Osteocyte (in vitro differentiated cells): ENCODE measurements at regions not wholly inside any gene's neighbourhood (a gene's known extent, or its start where the extent isn't known, plus 50 kb on each side); places are given as distances from the start of the nearest gene placed in this dataset.
A peak's percentile ranks its signal among the peaks of the same experiment; 100 is the strongest.

Experiments used
- DNase-seq: peaks from one replicate; pipeline ENCODE4 v3.0.0; 2021; ENCODE audit warnings: mixed read lengths; ENCODE audit not compliant: unreplicated experiment; ENCODE audit errors: extremely low spot score
- H3K27ac Mint-ChIP-seq: one replicate; pipeline ENCODE4 v1.8.0; 2021; ENCODE audit warnings: mild to moderate bottlenecking, mixed read lengths; ENCODE audit not compliant: unreplicated experiment
- H3K27me3 Mint-ChIP-seq: one replicate; pipeline ENCODE4 v1.8.0; 2021; ENCODE audit warnings: mixed read lengths; ENCODE audit not compliant: unreplicated experiment
- H3K36me3 Mint-ChIP-seq: one replicate; pipeline ENCODE4 v1.8.0; 2021; ENCODE audit warnings: mixed read lengths; ENCODE audit not compliant: unreplicated experiment
- H3K4me1 Mint-ChIP-seq: one replicate; pipeline ENCODE4 v1.8.0; 2021; ENCODE audit warnings: mixed read lengths; ENCODE audit not compliant: unreplicated experiment
- H3K4me3 Mint-ChIP-seq: one replicate; pipeline ENCODE4 v1.8.0; 2021; ENCODE audit warnings: mild to moderate bottlenecking, moderate library complexity, mixed read lengths; ENCODE audit not compliant: unreplicated experiment
- H3K9me3 Mint-ChIP-seq: one replicate; pipeline ENCODE4 v1.8.0; 2021; ENCODE audit warnings: mixed read lengths; ENCODE audit not compliant: unreplicated experiment
- TF ChIP-seq, protein P1 (sequence below): fragments of 200-600 bp; sonication (generic); IDR thresholded peaks from 2 replicates; pipeline ENCODE4 v1.5.0; 2021; ENCODE audit warnings: antibody characterized with exemption, mild to moderate bottlenecking, moderate library complexity

DNA sequence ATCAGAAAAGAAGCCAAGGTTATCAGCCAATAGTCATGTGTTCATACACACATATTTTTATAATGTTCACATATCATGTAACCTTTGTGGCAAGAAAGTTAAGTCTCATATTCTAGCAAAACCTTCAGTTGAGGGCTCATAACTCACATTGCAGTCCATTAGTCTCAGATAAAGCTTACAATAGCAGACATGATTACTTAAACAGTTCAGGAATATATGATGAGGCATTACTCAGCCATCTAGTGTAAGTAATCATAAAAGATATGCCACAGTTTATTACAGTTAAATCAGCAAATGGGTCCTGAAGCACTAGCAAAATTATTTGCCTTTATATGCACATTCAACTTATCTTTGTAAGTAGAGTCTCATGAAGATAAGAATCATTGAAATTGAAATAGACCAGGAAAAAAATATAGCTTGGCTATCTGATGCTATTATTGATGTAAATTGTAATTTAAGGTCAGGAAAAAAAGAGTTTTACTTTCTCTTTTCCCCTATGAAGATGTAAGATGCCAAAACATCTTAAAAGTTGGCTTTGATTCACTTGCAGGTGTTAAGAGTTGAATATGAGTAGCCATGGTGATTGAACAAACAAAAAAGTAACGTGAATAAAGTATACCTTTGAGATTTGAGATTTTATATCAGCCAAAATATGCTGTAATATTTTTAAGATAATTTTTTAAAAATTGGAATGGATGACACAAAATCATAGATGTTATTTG, 537.0 kb downstream of the SLC6A15 start:
- Mint-ChIP-seq H3K27me3 (no peaks in the 10 kb centered on the region), H3K4me1 (no peaks in the 10 kb centered on the region), H3K36me3 (no peaks in the 10 kb centered on the region), H3K9me3 (no peaks in the 10 kb centered on the region), H3K27ac (no peak overlapping the region), H3K4me3 (no peak overlapping the region)
- TF ChIP-seq, protein P1, sequence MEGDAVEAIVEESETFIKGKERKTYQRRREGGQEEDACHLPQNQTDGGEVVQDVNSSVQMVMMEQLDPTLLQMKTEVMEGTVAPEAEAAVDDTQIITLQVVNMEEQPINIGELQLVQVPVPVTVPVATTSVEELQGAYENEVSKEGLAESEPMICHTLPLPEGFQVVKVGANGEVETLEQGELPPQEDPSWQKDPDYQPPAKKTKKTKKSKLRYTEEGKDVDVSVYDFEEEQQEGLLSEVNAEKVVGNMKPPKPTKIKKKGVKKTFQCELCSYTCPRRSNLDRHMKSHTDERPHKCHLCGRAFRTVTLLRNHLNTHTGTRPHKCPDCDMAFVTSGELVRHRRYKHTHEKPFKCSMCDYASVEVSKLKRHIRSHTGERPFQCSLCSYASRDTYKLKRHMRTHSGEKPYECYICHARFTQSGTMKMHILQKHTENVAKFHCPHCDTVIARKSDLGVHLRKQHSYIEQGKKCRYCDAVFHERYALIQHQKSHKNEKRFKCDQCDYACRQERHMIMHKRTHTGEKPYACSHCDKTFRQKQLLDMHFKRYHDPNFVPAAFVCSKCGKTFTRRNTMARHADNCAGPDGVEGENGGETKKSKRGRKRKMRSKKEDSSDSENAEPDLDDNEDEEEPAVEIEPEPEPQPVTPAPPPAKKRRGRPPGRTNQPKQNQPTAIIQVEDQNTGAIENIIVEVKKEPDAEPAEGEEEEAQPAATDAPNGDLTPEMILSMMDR: no peak
- no peak for DNase-seq

DNA sequence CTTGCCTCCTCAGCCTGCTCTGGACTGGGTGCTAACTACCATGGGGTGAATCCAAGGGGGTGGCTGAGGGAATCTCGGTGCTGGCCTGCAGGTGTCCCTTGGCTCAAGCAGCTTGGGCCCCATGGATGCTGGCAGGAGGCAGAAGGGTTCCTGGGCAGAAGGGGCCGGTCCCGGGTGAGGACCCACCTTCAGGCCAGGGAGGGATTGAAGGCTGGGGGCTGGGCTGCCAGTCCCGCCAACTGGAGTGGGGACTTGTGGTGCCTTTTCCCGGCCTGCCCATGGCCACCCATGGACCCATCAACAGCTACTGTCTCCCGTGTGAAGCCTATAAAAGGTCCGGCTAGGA, 550.1 kb downstream of the SLC6A15 start:
- Mint-ChIP-seq H3K4me1 (no peaks in the 10 kb centered on the region), H3K27ac (no peak overlapping the region), H3K27me3 (no peaks in the 10 kb centered on the region), H3K36me3 (no peaks in the 10 kb centered on the region), H3K4me3 (no peak overlapping the region), H3K9me3 (peaks cover 5% of the 10 kb centered on the region)
- TF ChIP-seq, protein P1: no peak
- DNase-seq: peak; percentile 79

DNA sequence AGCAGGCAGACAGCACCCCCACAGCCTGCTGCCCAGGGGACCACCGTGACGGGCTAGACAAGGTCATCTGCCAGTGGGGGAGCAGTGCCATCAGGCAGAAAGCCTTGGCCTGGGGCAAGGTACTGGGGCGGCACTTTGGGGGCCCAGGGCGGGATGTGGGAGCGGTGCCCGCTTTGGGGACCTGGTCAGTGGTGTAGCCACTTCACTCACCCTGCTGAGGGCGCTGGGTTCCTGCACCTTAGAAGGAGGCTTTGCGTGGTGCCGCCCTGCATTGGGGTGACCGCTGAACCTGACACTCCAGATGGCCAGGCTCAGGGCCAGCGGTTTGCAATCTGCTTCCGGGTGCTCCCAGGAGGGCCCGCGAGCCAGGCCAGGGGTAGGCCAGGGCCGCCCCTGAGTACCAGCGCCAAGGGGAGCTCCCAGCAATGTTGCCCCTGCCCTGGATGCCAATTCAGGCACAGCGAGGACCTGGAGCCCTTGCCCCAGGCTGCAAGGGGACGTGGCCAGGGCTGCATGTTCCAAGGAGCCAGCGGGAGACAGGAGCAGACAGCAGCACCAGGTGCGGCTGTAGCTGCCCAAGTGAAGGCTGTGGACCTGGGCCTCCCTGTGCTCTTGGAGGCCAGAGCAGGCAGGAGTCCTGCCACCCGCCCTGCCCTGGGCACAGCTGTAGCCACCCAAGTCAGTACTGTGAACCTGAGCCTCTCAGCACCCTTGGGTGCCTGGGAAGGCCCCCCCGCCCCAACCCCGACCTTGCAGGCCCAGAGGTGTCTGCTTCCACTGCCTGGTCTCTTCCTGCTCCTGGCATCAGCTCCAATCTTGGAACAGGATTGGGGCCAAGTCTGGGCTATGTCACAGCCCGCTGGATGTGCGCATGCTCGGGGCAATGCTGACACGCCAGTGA, 550.7 kb downstream of the SLC6A15 start:
- peak; percentile 75 for DNase-seq
- H3K27ac Mint-ChIP-seq: no peak overlapping the region
- TF ChIP-seq, protein P1: no peak

DNA sequence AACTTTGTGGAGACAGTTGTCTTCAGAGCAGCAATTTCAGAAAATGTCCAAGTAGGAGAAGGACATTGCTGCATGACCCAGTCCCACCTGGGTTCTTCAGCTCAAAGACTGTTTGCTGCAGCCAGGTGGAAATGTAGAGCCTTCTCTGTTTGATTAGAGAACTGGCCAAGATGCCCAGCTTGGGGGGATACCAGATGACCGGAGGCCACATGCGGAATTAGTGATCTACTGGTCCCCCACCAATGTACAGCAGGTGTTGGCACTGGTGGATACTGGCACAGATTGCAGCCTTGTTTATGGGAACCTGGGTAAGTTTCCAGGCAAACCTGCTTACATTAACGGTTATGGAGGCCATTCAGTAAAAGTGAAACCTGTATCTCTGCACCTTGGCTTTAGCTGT, 555.3 kb downstream of the SLC6A15 start:
- peaks cover 5% of the 10 kb centered on the region for H3K9me3 Mint-ChIP-seq
- no peaks in the 10 kb centered on the region for H3K4me1 Mint-ChIP-seq
- H3K36me3 Mint-ChIP-seq: no peaks in the 10 kb centered on the region
- H3K4me3 Mint-ChIP-seq: no peak overlapping the region
- DNase-seq: peak; percentile 73
- TF ChIP-seq, protein P1: no peak
- no peaks in the 10 kb centered on the region for H3K27me3 Mint-ChIP-seq
- no peak overlapping the region for H3K27ac Mint-ChIP-seq

More for the DNA sequence above, 550.7 kb downstream of the SLC6A15 start:
- Mint-ChIP-seq H3K36me3 (no peaks in the 10 kb centered on the region), H3K27me3 (no peaks in the 10 kb centered on the region), H3K4me1 (no peaks in the 10 kb centered on the region), H3K4me3 (no peak overlapping the region), H3K9me3 (peaks cover 5% of the 10 kb centered on the region)

DNA sequence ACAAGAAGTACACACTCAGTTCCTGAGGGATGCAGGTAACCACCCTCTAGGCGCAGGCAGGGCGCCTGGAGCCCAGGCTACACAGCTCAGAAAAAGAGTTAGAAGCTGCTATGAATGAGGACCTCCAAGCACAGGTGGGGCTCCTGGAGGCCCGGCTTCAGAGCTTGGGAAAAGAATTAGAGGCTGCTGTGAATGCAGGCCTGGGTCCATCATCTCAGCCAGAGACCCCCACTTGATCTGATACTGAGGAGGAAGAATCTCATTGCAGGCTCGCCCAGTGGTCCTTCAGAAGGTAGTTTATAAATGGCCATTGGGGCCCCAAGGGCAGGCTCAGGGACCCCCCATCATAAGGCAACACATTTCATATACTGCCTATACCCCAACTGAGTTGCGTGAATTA, 556.4 kb downstream of the SLC6A15 start:
- Mint-ChIP-seq H3K36me3 (no peaks in the 10 kb centered on the region), H3K27me3 (no peaks in the 10 kb centered on the region), H3K4me1 (no peaks in the 10 kb centered on the region), H3K9me3 (peaks cover 5% of the 10 kb centered on the region), H3K4me3 (no peak overlapping the region), H3K27ac (no peak overlapping the region)
- peak; percentile 62 for DNase-seq
- TF ChIP-seq, protein P1: no peak
